SK-N-SH (cell line): ENCODE measurements at regions not wholly inside any gene's neighbourhood (a gene's known extent, or its start where the extent isn't known, plus 50 kb on each side); places are given as distances from the start of the nearest gene placed in this dataset.

Source experiments
- CTCF ChIA-PET: fragments of 300-600, 350-600 bp; formaldehyde crosslinking; extraction: SDS; loops from one replicate; lab custom pipeline; 2021; lab: Yijun Ruan, JAX
- POLR2A ChIA-PET: fragments of 350-600 bp; sonication (Branson Sonifier 250); formaldehyde crosslinking; extraction: SDS; loops from one replicate; lab custom pipeline; 2020; ENCODE audit warnings: antibody characterized with exemption, inconsistent platforms; lab: Yijun Ruan, JAX
- DNase-seq: peaks from one replicate; pipeline ENCODE4 v3.0.0; 2012
- H2AFZ ChIP-seq: fragments of 200-600 bp; sonication (generic); 2 replicates; pipeline ENCODE4 v1.8.1; 2016; ENCODE audit warnings: antibody characterized with exemption, mild to moderate bottlenecking, low read depth
- H3F3A ChIP-seq: fragments of 200-600 bp; sonication (generic); replicated peaks from 2 replicates; pipeline ENCODE3; 2016; ENCODE audit warnings: antibody characterized with exemption, mild to moderate bottlenecking; ENCODE audit not compliant: insufficient read depth
- H3K27ac ChIP-seq, 2 experiments: fragments of 200-500 bp in 1 of 2; fragments of 200-600 bp in 1 of 2; sonication (Bioruptor generic) in 1 of 2; sonication (generic), shearing (Covaris generic) in 1 of 2; 2 replicates each; pipeline versions ENCODE4 v1.5.1 to v1.6.1; 2014 to 2016; ENCODE audit warnings: low read depth in 2 of 2, inconsistent platforms in 1 of 2, low read length in 1 of 2, mild to moderate bottlenecking in 1 of 2, mixed read lengths in 1 of 2
- H3K27me3 ChIP-seq: fragments of 200-600 bp; sonication (generic), shearing (Covaris generic); 2 replicates; pipeline ENCODE4 v1.6.1; 2016; ENCODE audit warnings: mixed run types; ENCODE audit not compliant: insufficient read depth
- H3K36me3 ChIP-seq, 2 experiments: fragments of 200-500 bp in 1 of 2; fragments of 200-600 bp in 1 of 2; sonication (Bioruptor generic) in 1 of 2; sonication (generic) in 1 of 2; replicated peaks in 1 of 2; 2 replicates each; pipeline versions ENCODE3 to v1.5.1; 2014 to 2016; ENCODE audit warnings: low read length in 1 of 2, mild to moderate bottlenecking in 1 of 2; ENCODE audit not compliant: insufficient read depth in 2 of 2, control insufficient read depth in 1 of 2
- H3K4me1 ChIP-seq, 2 experiments: fragments of 200-500 bp in 1 of 2; fragments of 200-600 bp in 1 of 2; sonication (Bioruptor generic) in 1 of 2; sonication (generic), shearing (Covaris generic) in 1 of 2; 2 replicates each; pipeline versions ENCODE4 v1.5.1 to v1.6.1; 2014 to 2016; ENCODE audit warnings: low read depth in 1 of 2, low read length in 1 of 2, mixed run types in 1 of 2; ENCODE audit not compliant: insufficient read depth in 2 of 2, control insufficient read depth in 1 of 2
- H3K4me2 ChIP-seq: fragments of 200-600 bp; sonication (generic), shearing (Covaris generic); 2 replicates; pipeline ENCODE4 v1.6.1; 2017; ENCODE audit warnings: mixed run types
- H3K4me3 ChIP-seq, 2 experiments: fragments of 200-500 bp in 1 of 2; fragments of 200-600 bp in 1 of 2; sonication (Bioruptor generic) in 1 of 2; sonication (generic), shearing (Covaris generic) in 1 of 2; 2 replicates each; pipeline versions ENCODE4 v1.5.1 to v1.8.1; 2014 to 2016; ENCODE audit warnings: low read depth in 2 of 2, inconsistent platforms in 1 of 2, low read length in 1 of 2, mild to moderate bottlenecking in 1 of 2, mixed read lengths in 1 of 2, moderate library complexity in 1 of 2
- H3K79me2 ChIP-seq: fragments of 200-600 bp; sonication (generic); 2 replicates; pipeline ENCODE4 v1.8.1; 2017; ENCODE audit warnings: mild to moderate bottlenecking; ENCODE audit not compliant: insufficient read depth
- H3K9ac ChIP-seq: fragments of 200-600 bp; sonication (generic); 2 replicates; pipeline ENCODE4 v1.6.1; 2017; ENCODE audit warnings: mixed run types
- H3K9me2 ChIP-seq: fragments of 200-600 bp; sonication (generic); 2 replicates; pipeline ENCODE4 v1.6.1; 2017; ENCODE audit warnings: mixed run types
- H3K9me3 ChIP-seq: fragments of 200-600 bp; sonication (generic); 2 replicates; pipeline ENCODE4 v1.6.1; 2017; ENCODE audit warnings: mixed run types, mild to moderate bottlenecking, moderate library complexity
- H4K20me1 ChIP-seq: fragments of 200-600 bp; sonication (generic); 2 replicates; pipeline ENCODE4 v1.6.1; 2017; ENCODE audit warnings: mild to moderate bottlenecking, mixed run types; ENCODE audit not compliant: insufficient read depth
- CHD2 ChIP-seq: fragments of 150-350 bp; IDR thresholded peaks from 2 replicates; pipeline ENCODE4 v1.6.1; 2018; ENCODE audit warnings: low read length; ENCODE audit not compliant: partially characterized antibody
- CTCF ChIP-seq: fragments of 200-600 bp; sonication (generic); IDR thresholded peaks from 2 replicates; pipeline ENCODE4 v1.6.1; 2017; ENCODE audit warnings: antibody characterized with exemption, mild to moderate bottlenecking, moderate library complexity
- ELF1 ChIP-seq: IDR thresholded peaks from 2 replicates; pipeline ENCODE4 v1.4.0; 2012
- EP300 ChIP-seq, 2 experiments: IDR thresholded peaks; 2 replicates each; pipeline versions ENCODE4 v1.4.0 to v1.6.1; 2012; ENCODE audit warnings: borderline replicate concordance in 1 of 2, low read depth in 1 of 2, low read length in 1 of 2
- FOSL2 ChIP-seq: IDR thresholded peaks from 2 replicates; pipeline ENCODE4 v1.4.0; 2012; ENCODE audit warnings: low read depth, mild to moderate bottlenecking, moderate library complexity, borderline replicate concordance
- FOXJ3 ChIP-seq: sonication (generic); formaldehyde crosslinking; IDR thresholded peaks from 2 replicates; pipeline ENCODE4 v1.5.1; 2020; ENCODE audit warnings: mild to moderate bottlenecking, missing genetic modification reagents
- FOXM1 ChIP-seq: IDR thresholded peaks from 2 replicates; pipeline ENCODE4 v1.4.0; 2012; ENCODE audit warnings: low read depth, mild to moderate bottlenecking
- GABPA ChIP-seq: IDR thresholded peaks from 2 replicates; pipeline ENCODE4 v1.4.0; 2012; ENCODE audit warnings: low read depth, mild to moderate bottlenecking
- IRF3 ChIP-seq: fragments of 150-350 bp; IDR thresholded peaks from 2 replicates; pipeline ENCODE4 v1.6.1; 2016; ENCODE audit warnings: mild to moderate bottlenecking, low read depth, low read length
- JUND ChIP-seq: IDR thresholded peaks from 2 replicates; pipeline ENCODE4 v1.4.0; 2012
- NFIC ChIP-seq: IDR thresholded peaks from 2 replicates; pipeline ENCODE4 v1.4.0; 2012; ENCODE audit warnings: borderline replicate concordance
- NRF1 ChIP-seq: IDR thresholded peaks from 2 replicates; pipeline ENCODE4 v1.6.1; 2012; ENCODE audit warnings: low read depth, mild to moderate bottlenecking, low read length
- POLR2AphosphoS5 ChIP-seq: IDR thresholded peaks from 2 replicates; pipeline ENCODE4 v1.6.1; 2012; ENCODE audit warnings: low read depth, low read length
- RAD21 ChIP-seq: IDR thresholded peaks from 2 replicates; pipeline ENCODE4 v1.6.1; 2012; ENCODE audit warnings: mild to moderate bottlenecking, low read length
- REST ChIP-seq: IDR thresholded peaks from 2 replicates; pipeline ENCODE4 v1.6.1; 2012; ENCODE audit warnings: mild to moderate bottlenecking, low read depth, low read length, moderate library complexity
- RFX5 ChIP-seq: IDR thresholded peaks from 2 replicates; pipeline ENCODE4 v1.6.1; 2012; ENCODE audit warnings: mild to moderate bottlenecking, improper control_type of control experiment, low read length
- SIN3A ChIP-seq: IDR thresholded peaks from 2 replicates; pipeline ENCODE4 v1.6.1; 2012; ENCODE audit warnings: low read depth, mild to moderate bottlenecking, low read length, moderate library complexity, borderline replicate concordance
- SMC3 ChIP-seq: IDR thresholded peaks from 2 replicates; pipeline ENCODE4 v1.6.1; 2012; ENCODE audit warnings: low read depth, low read length, improper control_type of control experiment
- TAF1 ChIP-seq: IDR thresholded peaks from 2 replicates; pipeline ENCODE4 v1.6.1; 2012; ENCODE audit warnings: low read depth, mild to moderate bottlenecking, low read length, moderate library complexity, borderline replicate concordance
- TCF12 ChIP-seq: IDR thresholded peaks from 2 replicates; pipeline ENCODE4 v1.4.0; 2012
- TEAD4 ChIP-seq: IDR thresholded peaks from 2 replicates; pipeline ENCODE4 v1.4.0; 2012; ENCODE audit warnings: mild to moderate bottlenecking, borderline replicate concordance; ENCODE audit not compliant: insufficient read depth
- USF2 ChIP-seq: fragments of 150-350 bp; IDR thresholded peaks from 2 replicates; pipeline ENCODE4 v1.6.1; 2017; ENCODE audit warnings: antibody characterized with exemption, low read length, low read depth, borderline replicate concordance
- YY1 ChIP-seq: IDR thresholded peaks from 2 replicates; pipeline ENCODE4 v1.4.0; 2012; ENCODE audit warnings: low read depth, mild to moderate bottlenecking
- WGBS: methylation state at CpG from one replicate; pipeline ENCODE4 v1.1.6; 2017; ENCODE audit warnings: low lambda C conversion rate; 5-methylcytosine and 5-hydroxymethylcytosine counted together

- ChIA-PET CTCF (interaction anchor here (0.7 to 0.8 kb wide), 2 partner anchors 9 to 144 kb away, joined by 3 read pairs; no protein-coding TSS in a partner anchor), POLR2A (no interaction called here)
- Histone ChIP-seq H3F3A (no peaks in the 10 kb centered on the region), H4K20me1 (no peaks in the 10 kb centered on the region), H2AFZ (no peak overlapping the region), H3K9ac (no peak overlapping the region), H3K36me3 (no peaks in the 10 kb centered on the region), H3K4me1 (no peaks in the 10 kb centered on the region), H3K27me3 (no peaks in the 10 kb centered on the region), H3K79me2 (no peaks in the 10 kb centered on the region), H3K4me2 (no peak overlapping the region), H3K4me3 (no peak overlapping the region), H3K9me3 (no peaks in the 10 kb centered on the region; the same call in 1 of the 2 replicates), H3K27ac (no peak overlapping the region), H3K9me2 (no peaks in the 10 kb centered on the region)
- 0% methylated on average over 1 of the region's 1 CpG for WGBS
- DNase-seq: no peak
- TF ChIP-seq YY1 (no peak), SIN3A (no peak), JUND (no peak), RAD21 (no peak), REST (no peak), USF2 (no peak), RFX5 (no peak), TCF12 (no peak), GABPA (no peak), NFIC (no peak), EP300 (IDR thresholded peaks at IDR 0.05; ENCODE audit: borderline replicate concordance in 1 of 2, low read depth in 1 of 2, low read length in 1 of 2) (no peak), FOXM1 (no peak), ELF1 (no peak), TAF1 (no peak), FOXJ3 (CRISPR knock-in tag) (no peak)
Measured at GRCh38 chr18:39211461-39211860, 1645.9 kb upstream of the CELF4 start.

GRCh38 chr18:39209173-39209572 is 1643.6 kb upstream of the CELF4 start:
- H3K27ac ChIP-seq: no peak overlapping the region
- no peak overlapping the region for H3K4me2 ChIP-seq
- H3K9me2 ChIP-seq: no peaks in the 10 kb centered on the region
- CTCF ChIA-PET: interaction anchor here (0.6 kb wide), 1 partner anchor 302 kb away, joined by 3 read pairs; no protein-coding TSS in a partner anchor
- no peaks in the 10 kb centered on the region for H3K27me3 ChIP-seq
- H3K36me3 ChIP-seq: no peaks in the 10 kb centered on the region
- no peaks in the 10 kb centered on the region for H4K20me1 ChIP-seq
- WGBS: 23% methylated on average over 2 of the region's 2 CpGs
- DNase-seq: no peak
- no peak overlapping the region for H3K4me3 ChIP-seq
- no peaks in the 10 kb centered on the region for H3K4me1 ChIP-seq
- no peaks in the 10 kb centered on the region for H3F3A ChIP-seq
- H2AFZ ChIP-seq: no peak overlapping the region
- H3K9me3 ChIP-seq: no peaks in the 10 kb centered on the region
- H3K9ac ChIP-seq: no peak overlapping the region
- POLR2A ChIA-PET: no interaction called here
- no peaks in the 10 kb centered on the region for H3K79me2 ChIP-seq
- TF ChIP-seq JUND (no peak), TAF1 (no peak), NRF1 (no peak), GABPA (no peak), TEAD4 (no peak), RFX5 (no peak), IRF3 (no peak), CHD2 (no peak), TCF12 (no peak), SMC3 (no peak), YY1 (no peak), FOSL2 (no peak), FOXM1 (no peak), CTCF (no peak), POLR2AphosphoS5 (no peak), ELF1 (no peak)
